GM12878 (cell line): ENCODE measurements at regions not wholly inside any gene's neighbourhood (a gene's known extent, or its start where the extent isn't known, plus 50 kb on each side); places are given as distances from the start of the nearest gene placed in this dataset.

Experiments used
- ATAC-seq: fragments of 200-7000 bp; cut with Tn5 transposase; 3 replicates; pipeline ENCODE4 v1.9.1; 2020; ENCODE audit warnings: mild to moderate bottlenecking, moderate library complexity
- BruUV-seq: library from RNA; stranded (reverse); fragments of 400-500 nt; replicated peaks from 2 replicates; lab custom pipeline; 2021; lab: Mats Ljungman, UMichigan
- CTCF ChIA-PET: fragments of 300-600 bp; sonication (Branson Sonifier 250); formaldehyde crosslinking; extraction: SDS; loops from one replicate; lab custom pipeline; 2021; ENCODE audit warnings: inconsistent platforms; lab: Yijun Ruan, JAX
- POLR2A ChIA-PET: fragments of 350-600 bp; formaldehyde crosslinking; extraction: SDS; loops from one replicate; lab custom pipeline; 2021; ENCODE audit warnings: inconsistent platforms; lab: Charles Lee
- RAD21 ChIA-PET: fragments of 300-600 bp; sonication (Branson Sonifier 250); formaldehyde crosslinking; loops from one replicate; lab custom pipeline; 2023; ENCODE audit warnings: antibody characterized with exemption; ENCODE audit not compliant: unreplicated experiment; lab: Charles Lee
- SMC1A ChIA-PET: fragments of 300-600 bp; sonication (Branson Sonifier 250); formaldehyde crosslinking; loops from one replicate; lab custom pipeline; 2023; ENCODE audit not compliant: unreplicated experiment, uncharacterized antibody; lab: Charles Lee
- DNase-seq: peaks from one replicate; pipeline ENCODE4 v3.0.0-alpha.2; 2011; ENCODE audit warnings: low read depth, low spot score
- FAIRE-seq: peaks from 3 replicates; lab custom pipeline; 2011; peaks lifted over from hg19 to GRCh38; lab: Jason Lieb, UNC
- H2AFZ ChIP-seq: 2 replicates; pipeline ENCODE4 v1.6.0; 2011; ENCODE audit warnings: low read depth, low read length, control low read depth; ENCODE audit not compliant: control insufficient read depth
- H3K27ac ChIP-seq: 2 replicates; pipeline ENCODE4 v1.5.1; 2011; ENCODE audit warnings: control low read depth; ENCODE audit not compliant: control insufficient read depth, insufficient read depth
- H3K27me3 ChIP-seq, 2 experiments: replicated peaks in 1 of 2; 2 replicates each; pipeline versions ENCODE4 v1.6.0 to v1.6.1; 2011; ENCODE audit warnings: low read length in 1 of 2; ENCODE audit not compliant: control insufficient read depth in 2 of 2, insufficient read depth in 2 of 2
- H3K36me3 ChIP-seq, 2 experiments: 2 replicates each; pipeline ENCODE4 v1.5.1; 2011; ENCODE audit warnings: low read length in 1 of 2; ENCODE audit not compliant: control insufficient read depth in 2 of 2, insufficient read depth in 2 of 2
- H3K4me1 ChIP-seq: 2 replicates; pipeline ENCODE4 v1.6.1; 2011; ENCODE audit warnings: mild to moderate bottlenecking, low read length, moderate library complexity, mixed read lengths; ENCODE audit not compliant: control insufficient read depth, insufficient read depth
- H3K4me2 ChIP-seq: 2 replicates; pipeline ENCODE4 v1.6.0; 2011; ENCODE audit warnings: control low read depth; ENCODE audit not compliant: control insufficient read depth, insufficient read depth
- H3K4me3 ChIP-seq: fragments of 200-600 bp; sonication (generic); 2 replicates; pipeline ENCODE4 v1.5.1; 2016
- H3K79me2 ChIP-seq: 2 replicates; pipeline ENCODE4 v1.6.0; 2011; ENCODE audit warnings: low read length; ENCODE audit not compliant: control insufficient read depth, insufficient read depth
- H3K9ac ChIP-seq: 2 replicates; pipeline ENCODE4 v1.8.0; 2011; ENCODE audit warnings: low read length, control low read depth, mixed read lengths; ENCODE audit not compliant: control insufficient read depth, insufficient read depth
- H3K9me3 ChIP-seq: replicated peaks from 3 replicates; pipeline ENCODE4 v1.5.1; 2011; ENCODE audit warnings: mild to moderate bottlenecking, low read length; ENCODE audit not compliant: control insufficient read depth, insufficient read depth
- H4K20me1 ChIP-seq: 2 replicates; pipeline ENCODE4 v1.6.0; 2011; ENCODE audit not compliant: control insufficient read depth, insufficient read depth
- CBFB ChIP-seq: IDR thresholded peaks from 2 replicates; pipeline ENCODE4 v1.6.1; 2016; ENCODE audit warnings: antibody characterized with exemption, low read depth
- RBBP5 ChIP-seq: fragments of 200-600 bp; sonication (generic); conservative IDR thresholded peaks from 2 replicates; pipeline ENCODE4 v1.6.1; 2016
- RELB ChIP-seq: fragments of 450-650 bp; IDR thresholded peaks from 2 replicates; pipeline ENCODE4 v1.6.1; 2017; ENCODE audit warnings: low read depth, mild to moderate bottlenecking, moderate library complexity
- RUNX3 ChIP-seq: IDR thresholded peaks from 2 replicates; pipeline ENCODE4 v1.6.1; 2012; ENCODE audit warnings: low read length, inconsistent platforms
- SIX5 ChIP-seq: IDR thresholded peaks from 2 replicates; pipeline ENCODE4 v1.6.1; 2011; ENCODE audit warnings: mild to moderate bottlenecking, low read depth, low read length, moderate library complexity; ENCODE audit not compliant: severe bottlenecking
- SMC3 ChIP-seq: IDR thresholded peaks from 2 replicates; pipeline ENCODE4 v1.6.1; 2011; ENCODE audit warnings: low read length, improper control_type of control experiment, borderline replicate concordance
- ZSCAN29 ChIP-seq: fragments of 450-650 bp; IDR thresholded peaks from 2 replicates; pipeline ENCODE4 v1.6.1; 2017; ENCODE audit warnings: mild to moderate bottlenecking, moderate library complexity
- WGBS: methylation state at CpG from one replicate; pipeline ENCODE4 v1.1.6; 2016; ENCODE audit warnings: low lambda C conversion rate; ENCODE audit not compliant: insufficient replicate concordance, insufficient coverage; ENCODE audit errors: missing lambda C conversion rate; 5-methylcytosine and 5-hydroxymethylcytosine counted together
- in situ Hi-C: fragments of 300-500 bp; cut with MboI; formaldehyde crosslinking; loops from 9 replicates; pipeline ENCODE4 v1.14.3; 2018; ENCODE audit warnings: mixed read lengths
- intact Hi-C: fragments of 100-400 bp; cut with micrococcal nuclease; formaldehyde crosslinking; loops from one replicate; pipeline ENCODE4 v1.14.2; 2022; ENCODE audit not compliant: unreplicated experiment
- TF ChIP-seq, protein P1 (sequence below): fragments of 450-650 bp; IDR thresholded peaks from 2 replicates; pipeline ENCODE4 v1.6.1; 2018; ENCODE audit warnings: borderline replicate concordance, mild to moderate bottlenecking; ENCODE audit not compliant: partially characterized antibody
- TF ChIP-seq, protein P2 (sequence below): fragments of 450-650 bp; IDR thresholded peaks from 2 replicates; pipeline ENCODE4 v1.6.1; 2018; ENCODE audit warnings: mild to moderate bottlenecking, low read depth, moderate library complexity; ENCODE audit not compliant: partially characterized antibody

DNA sequence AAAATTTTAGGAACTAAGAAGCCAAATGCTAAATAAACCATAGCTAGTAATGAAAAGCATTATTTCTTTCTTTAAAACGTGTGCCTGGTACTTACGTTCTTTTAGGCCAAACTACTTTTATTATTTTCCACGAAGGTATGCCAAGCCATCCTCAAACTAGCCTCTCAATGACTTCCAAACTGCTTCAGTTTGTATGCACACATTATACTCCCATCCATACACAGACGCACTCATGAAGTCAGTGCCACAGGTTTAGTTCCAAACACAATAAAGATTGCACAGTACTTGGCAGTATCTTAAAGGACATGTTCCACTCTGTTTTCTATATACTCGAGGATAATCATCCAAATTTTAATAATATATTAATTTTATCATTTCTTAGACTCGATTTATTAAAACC, 609.2 kb upstream of the ZNF385D start (continued):
- no peak for TF ChIP-seq SMC3
- TF ChIP-seq, all 136 proteins: peak for 0

- DNase-seq (no peak), ATAC-seq (no peak), FAIRE-seq (no peak)
- ChIA-PET RAD21 (no interaction called here), SMC1A (no interaction called here), POLR2A (no interaction called here), CTCF (no interaction called here)
- Histone ChIP-seq H3K27me3 (no peaks in the 10 kb centered on the region; a peak in 1 of 4 replicates), H3K4me2 (no peak overlapping the region), H3K4me3 (no peak overlapping the region), H3K4me1 (no peaks in the 10 kb centered on the region), H3K79me2 (no peaks in the 10 kb centered on the region), H3K36me3 (no peaks in the 10 kb centered on the region), H3K27ac (no peak overlapping the region), H4K20me1 (no peaks in the 10 kb centered on the region), H3K9ac (no peak overlapping the region), H2AFZ (no peak overlapping the region), H3K9me3 (no peaks in the 10 kb centered on the region)
- WGBS = 17% methylated on average over 2 of the region's 2 CpGs
- no TSS peak for BruUV-seq
- TF ChIP-seq RUNX3 (no peak), RBBP5 (no peak)
- in situ Hi-C loops = no loop called here
- intact Hi-C loops = no loop called here
Observed at GRCh38 chr3:22360970-22361369, 610.0 kb upstream of the ZNF385D start.

GRCh38 chr3:22361521-22361920, 610.5 kb upstream of the ZNF385D start:
- no peak for FAIRE-seq
- Histone ChIP-seq H3K79me2 (no peaks in the 10 kb centered on the region), H3K27ac (no peak overlapping the region), H3K9me3 (no peaks in the 10 kb centered on the region), H4K20me1 (no peaks in the 10 kb centered on the region), H3K4me3 (no peak overlapping the region), H3K9ac (no peak overlapping the region), H3K4me2 (no peak overlapping the region), H3K27me3 (no peaks in the 10 kb centered on the region; a peak in 1 of 4 replicates), H3K36me3 (no peaks in the 10 kb centered on the region), H3K4me1 (no peaks in the 10 kb centered on the region), H2AFZ (no peak overlapping the region)
- CTCF ChIA-PET = no interaction called here
- no peak for ATAC-seq
- SMC1A ChIA-PET = no interaction called here
- RAD21 ChIA-PET = no interaction called here
- POLR2A ChIA-PET = no interaction called here
- TF ChIP-seq SIX5 (no peak), ZSCAN29 (no peak), CBFB (no peak), RELB (no peak)
- TF ChIP-seq, protein P1, sequence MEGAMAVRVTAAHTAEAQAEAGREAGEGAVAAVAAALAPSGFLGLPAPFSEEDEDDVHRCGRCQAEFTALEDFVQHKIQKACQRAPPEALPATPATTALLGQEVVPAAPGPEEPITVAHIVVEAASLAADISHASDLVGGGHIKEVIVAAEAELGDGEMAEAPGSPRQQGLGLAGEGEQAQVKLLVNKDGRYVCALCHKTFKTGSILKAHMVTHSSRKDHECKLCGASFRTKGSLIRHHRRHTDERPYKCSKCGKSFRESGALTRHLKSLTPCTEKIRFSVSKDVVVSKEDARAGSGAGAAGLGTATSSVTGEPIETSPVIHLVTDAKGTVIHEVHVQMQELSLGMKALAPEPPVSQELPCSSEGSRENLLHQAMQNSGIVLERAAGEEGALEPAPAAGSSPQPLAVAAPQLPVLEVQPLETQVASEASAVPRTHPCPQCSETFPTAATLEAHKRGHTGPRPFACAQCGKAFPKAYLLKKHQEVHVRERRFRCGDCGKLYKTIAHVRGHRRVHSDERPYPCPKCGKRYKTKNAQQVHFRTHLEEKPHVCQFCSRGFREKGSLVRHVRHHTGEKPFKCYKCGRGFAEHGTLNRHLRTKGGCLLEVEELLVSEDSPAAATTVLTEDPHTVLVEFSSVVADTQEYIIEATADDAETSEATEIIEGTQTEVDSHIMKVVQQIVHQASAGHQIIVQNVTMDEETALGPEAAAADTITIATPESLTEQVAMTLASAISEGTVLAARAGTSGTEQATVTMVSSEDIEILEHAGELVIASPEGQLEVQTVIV = no peak
- TF ChIP-seq, protein P2, sequence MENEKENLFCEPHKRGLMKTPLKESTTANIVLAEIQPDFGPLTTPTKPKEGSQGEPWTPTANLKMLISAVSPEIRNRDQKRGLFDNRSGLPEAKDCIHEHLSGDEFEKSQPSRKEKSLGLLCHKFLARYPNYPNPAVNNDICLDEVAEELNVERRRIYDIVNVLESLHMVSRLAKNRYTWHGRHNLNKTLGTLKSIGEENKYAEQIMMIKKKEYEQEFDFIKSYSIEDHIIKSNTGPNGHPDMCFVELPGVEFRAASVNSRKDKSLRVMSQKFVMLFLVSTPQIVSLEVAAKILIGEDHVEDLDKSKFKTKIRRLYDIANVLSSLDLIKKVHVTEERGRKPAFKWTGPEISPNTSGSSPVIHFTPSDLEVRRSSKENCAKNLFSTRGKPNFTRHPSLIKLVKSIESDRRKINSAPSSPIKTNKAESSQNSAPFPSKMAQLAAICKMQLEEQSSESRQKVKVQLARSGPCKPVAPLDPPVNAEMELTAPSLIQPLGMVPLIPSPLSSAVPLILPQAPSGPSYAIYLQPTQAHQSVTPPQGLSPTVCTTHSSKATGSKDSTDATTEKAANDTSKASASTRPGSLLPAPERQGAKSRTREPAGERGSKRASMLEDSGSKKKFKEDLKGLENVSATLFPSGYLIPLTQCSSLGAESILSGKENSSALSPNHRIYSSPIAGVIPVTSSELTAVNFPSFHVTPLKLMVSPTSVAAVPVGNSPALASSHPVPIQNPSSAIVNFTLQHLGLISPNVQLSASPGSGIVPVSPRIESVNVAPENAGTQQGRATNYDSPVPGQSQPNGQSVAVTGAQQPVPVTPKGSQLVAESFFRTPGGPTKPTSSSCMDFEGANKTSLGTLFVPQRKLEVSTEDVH = no peak
- intact Hi-C loops (no loop called here), in situ Hi-C loops (no loop called here)
- DNase-seq = no peak
- 0% methylated on average over 1 of the region's 1 CpG for WGBS
- no TSS peak for BruUV-seq
